Left ventricle myocardium inferior (tissue), 1 donor: ENCODE measurements at regions not wholly inside any gene's neighbourhood (a gene's known extent, or its start where the extent isn't known, plus 50 kb on each side); places are given as distances from the start of the nearest gene placed in this dataset.
A peak's percentile ranks its signal among the peaks of the same experiment; 100 is the strongest.

Experiments
- DNase-seq: peaks from one replicate; pipeline ENCODE4 v3.0.0-alpha.2; 2020
- H3K27ac ChIP-seq: fragments of 200-600 bp; replicated peaks from 2 replicates; pipeline ENCODE4 v1.8.0; 2021
- H3K27me3 ChIP-seq: fragments of 200-600 bp; 2 replicates; pipeline ENCODE4 v1.8.0; 2021; ENCODE audit warnings: low read depth
- H3K36me3 ChIP-seq: fragments of 200-600 bp; 2 replicates; pipeline ENCODE4 v1.8.0; 2021
- H3K4me1 ChIP-seq: fragments of 200-600 bp; 2 replicates; pipeline ENCODE4 v1.8.0; 2021
- H3K4me3 ChIP-seq: fragments of 200-600 bp; 2 replicates; pipeline ENCODE4 v1.8.0; 2021; ENCODE audit warnings: mild to moderate bottlenecking, moderate library complexity
- H3K9me3 ChIP-seq: fragments of 200-600 bp; replicated peaks from 2 replicates; pipeline ENCODE4 v1.8.0; 2021
- CTCF ChIP-seq: fragments of 200-600 bp; IDR thresholded peaks from 2 replicates; pipeline ENCODE4 v1.8.0; 2021; ENCODE audit warnings: antibody characterized with exemption, mild to moderate bottlenecking, borderline replicate concordance
- intact Hi-C: fragments of 100-400 bp; cut with micrococcal nuclease; formaldehyde crosslinking; loops from one replicate; pipeline ENCODE4 v1.11.0; 2022
- donor health status: DM: no; HTN: yes; CAD: no; lungs with severe emphysema.

DNA sequence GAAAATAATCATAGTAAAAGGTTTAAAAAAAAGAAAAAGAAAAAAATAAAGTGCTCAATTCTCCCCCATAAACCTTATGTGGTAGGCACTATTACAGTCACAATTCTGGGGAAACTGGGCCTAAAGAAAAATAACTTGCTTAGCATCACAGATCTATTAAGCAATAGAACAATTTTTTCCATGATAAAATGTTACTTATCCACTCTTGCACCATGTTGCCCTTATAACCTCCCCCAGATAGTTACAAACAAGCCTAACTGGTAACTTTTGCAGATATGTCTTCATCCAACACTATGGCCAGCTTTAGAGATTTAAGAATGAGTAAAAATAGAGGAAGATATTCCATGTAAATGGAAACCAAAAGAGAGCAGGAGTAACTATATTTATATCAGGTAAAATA, 164.8 kb downstream of the DUSP6 start:
- no peak for DNase-seq
- no peak overlapping the region for H3K27ac ChIP-seq
- peaks cover 28% of the 10 kb centered on the region for H3K9me3 ChIP-seq
- H3K27me3 ChIP-seq, result no peaks in the 10 kb centered on the region
- no peak overlapping the region for H3K4me3 ChIP-seq
- H3K36me3 ChIP-seq, result no peaks in the 10 kb centered on the region
- intact Hi-C loops, result no loop called here
- TF ChIP-seq CTCF, result no peak
- no peaks in the 10 kb centered on the region for H3K4me1 ChIP-seq

DNA sequence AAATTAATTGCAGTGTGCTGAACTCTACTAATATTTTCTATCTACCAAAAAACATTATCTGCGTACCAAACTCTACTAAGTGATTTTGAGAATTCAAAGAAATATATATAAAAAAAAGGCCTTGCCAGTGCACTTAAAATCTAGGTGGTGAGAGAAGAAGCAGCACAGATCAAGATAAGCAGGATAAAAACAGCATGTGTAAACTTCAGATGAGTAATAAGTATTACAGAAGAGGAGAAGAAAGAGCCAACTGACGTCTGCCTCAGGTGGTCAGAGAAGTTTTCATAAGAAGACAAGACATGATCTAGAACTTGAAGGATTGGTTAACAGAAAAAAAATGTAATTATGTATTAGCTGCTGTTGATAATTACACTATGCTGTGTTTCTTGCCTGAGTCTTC, 166.4 kb downstream of the DUSP6 start:
- Histone ChIP-seq H3K36me3 (no peaks in the 10 kb centered on the region), H3K27ac (no peak overlapping the region), H3K9me3 (peaks cover 28% of the 10 kb centered on the region), H3K27me3 (no peaks in the 10 kb centered on the region), H3K4me1 (peaks cover 11% of the 10 kb centered on the region), H3K4me3 (no peak overlapping the region)
- no peak for DNase-seq
- intact Hi-C loops, result no loop called here
- no peak for TF ChIP-seq CTCF

- Histone ChIP-seq H3K4me1 (peaks cover 18% of the 10 kb centered on the region), H3K27ac (no peak overlapping the region), H3K36me3 (no peaks in the 10 kb centered on the region), H3K27me3 (no peaks in the 10 kb centered on the region), H3K9me3 (peaks cover 21% of the 10 kb centered on the region), H3K4me3 (no peak overlapping the region)
- TF ChIP-seq CTCF, result no peak
- intact Hi-C loops, result no loop called here
- no peak for DNase-seq
Observed at GRCh38 chr12:89185181-89185580, 167.1 kb downstream of the DUSP6 start.

DNA sequence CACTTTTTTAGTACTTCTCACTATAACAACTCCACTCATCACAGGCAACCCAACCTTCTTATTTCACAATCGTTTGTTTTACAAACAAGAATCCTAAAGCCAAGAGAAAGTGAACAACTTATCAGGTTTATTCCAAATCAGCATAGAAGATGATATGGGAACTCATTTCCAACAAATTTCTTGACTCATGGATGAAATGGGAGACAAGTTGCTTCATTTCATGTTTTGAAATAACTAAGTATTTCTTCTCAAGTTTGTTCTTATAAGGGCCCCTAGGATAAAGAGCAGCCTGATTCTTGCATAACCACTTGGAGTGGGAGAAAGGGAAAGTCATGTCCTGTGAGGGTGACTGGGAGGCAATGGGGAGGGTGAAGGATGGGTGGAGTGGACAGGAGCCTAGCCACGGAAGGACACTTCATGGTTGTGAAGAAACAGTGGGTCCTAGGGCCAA, 168.3 kb downstream of the DUSP6 start:
- peak; percentile 41 for DNase-seq
- no peaks in the 10 kb centered on the region for H3K27me3 ChIP-seq
- no peak overlapping the region for H3K4me3 ChIP-seq
- H3K9me3 ChIP-seq, result peaks cover 9% of the 10 kb centered on the region
- no peaks in the 10 kb centered on the region for H3K36me3 ChIP-seq
- intact Hi-C loops, result no loop called here
- TF ChIP-seq CTCF, result no peak
- peak overlapping the region; percentile 51 for H3K27ac ChIP-seq
- peaks cover 27% of the 10 kb centered on the region for H3K4me1 ChIP-seq

DNA sequence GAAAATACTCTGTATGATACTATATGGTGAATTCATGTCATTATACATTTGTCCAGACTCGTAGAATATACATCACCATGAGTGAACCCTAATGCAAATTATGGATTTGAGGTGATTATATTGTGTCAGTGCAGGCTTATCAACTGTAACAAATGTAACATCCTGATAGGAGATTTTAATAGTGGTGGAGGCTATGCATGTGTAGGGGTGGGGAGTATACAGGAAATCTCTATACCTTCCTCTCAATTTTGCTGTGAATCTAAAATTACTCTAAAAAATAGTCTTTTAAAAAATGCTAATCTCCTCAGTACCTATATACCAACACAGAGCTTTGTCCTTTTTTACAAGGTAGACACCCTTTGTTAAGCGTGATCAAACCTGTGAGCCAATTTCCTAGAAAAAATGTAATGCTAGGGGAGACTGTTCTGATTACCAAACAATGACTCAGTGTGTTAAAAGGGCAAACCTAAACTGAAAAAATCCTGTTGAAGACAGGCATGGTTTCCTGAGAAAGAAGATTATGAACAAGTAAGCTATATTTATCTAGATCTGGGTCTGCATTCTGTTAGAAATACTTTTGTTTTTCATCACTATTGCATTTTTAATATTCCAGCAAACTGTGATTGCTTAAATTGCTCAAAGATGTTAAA, 170.9 kb downstream of the DUSP6 start:
- H3K4me1 ChIP-seq, result peaks cover 27% of the 10 kb centered on the region
- no peak for DNase-seq
- no peak overlapping the region for H3K4me3 ChIP-seq
- TF ChIP-seq CTCF, result no peak
- no peaks in the 10 kb centered on the region for H3K36me3 ChIP-seq
- no peaks in the 10 kb centered on the region for H3K27me3 ChIP-seq
- H3K9me3 ChIP-seq, result no peaks in the 10 kb centered on the region
- H3K27ac ChIP-seq, result peak overlapping the region; percentile 52
- intact Hi-C loops, result no loop called here
